ENCODE measurements at regions not wholly inside any gene's neighbourhood (a gene's known extent, or its start where the extent isn't known, plus 50 kb on each side); places are given as distances from the start of the nearest gene placed in this dataset.
"Not testable (repeated sequence)": the region's sequence is repeated elsewhere in the genome, so short reads cannot be mapped to it uniquely, and the experiment has no call there.

DNA sequence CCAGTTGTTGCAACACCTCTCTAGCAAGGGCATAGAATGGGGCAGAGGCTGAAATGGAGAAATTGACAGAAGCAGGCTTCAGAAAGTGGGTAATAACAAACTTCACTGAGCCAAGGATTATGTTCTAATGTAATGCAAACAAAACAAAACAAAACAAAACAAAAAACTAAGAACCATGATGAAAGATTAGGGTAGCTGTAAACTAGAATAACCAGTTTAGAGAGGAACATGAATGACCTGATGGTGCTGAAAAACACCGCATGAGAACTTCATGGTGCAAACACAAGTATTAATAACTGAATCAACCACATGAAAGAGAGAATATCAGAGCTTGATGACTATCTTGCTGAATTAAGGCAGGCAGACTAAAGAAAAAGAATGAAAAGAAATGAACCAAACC, 1707.7 kb downstream of the BRINP3 start:
- TF ChIP-seq, protein P1, sequence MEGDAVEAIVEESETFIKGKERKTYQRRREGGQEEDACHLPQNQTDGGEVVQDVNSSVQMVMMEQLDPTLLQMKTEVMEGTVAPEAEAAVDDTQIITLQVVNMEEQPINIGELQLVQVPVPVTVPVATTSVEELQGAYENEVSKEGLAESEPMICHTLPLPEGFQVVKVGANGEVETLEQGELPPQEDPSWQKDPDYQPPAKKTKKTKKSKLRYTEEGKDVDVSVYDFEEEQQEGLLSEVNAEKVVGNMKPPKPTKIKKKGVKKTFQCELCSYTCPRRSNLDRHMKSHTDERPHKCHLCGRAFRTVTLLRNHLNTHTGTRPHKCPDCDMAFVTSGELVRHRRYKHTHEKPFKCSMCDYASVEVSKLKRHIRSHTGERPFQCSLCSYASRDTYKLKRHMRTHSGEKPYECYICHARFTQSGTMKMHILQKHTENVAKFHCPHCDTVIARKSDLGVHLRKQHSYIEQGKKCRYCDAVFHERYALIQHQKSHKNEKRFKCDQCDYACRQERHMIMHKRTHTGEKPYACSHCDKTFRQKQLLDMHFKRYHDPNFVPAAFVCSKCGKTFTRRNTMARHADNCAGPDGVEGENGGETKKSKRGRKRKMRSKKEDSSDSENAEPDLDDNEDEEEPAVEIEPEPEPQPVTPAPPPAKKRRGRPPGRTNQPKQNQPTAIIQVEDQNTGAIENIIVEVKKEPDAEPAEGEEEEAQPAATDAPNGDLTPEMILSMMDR (IDR thresholded peaks at IDR 0.05; ENCODE audit: extremely low read depth, missing control alignments), result no peak
- no peak for DNase-seq (ENCODE audit: low spot score)

DNA sequence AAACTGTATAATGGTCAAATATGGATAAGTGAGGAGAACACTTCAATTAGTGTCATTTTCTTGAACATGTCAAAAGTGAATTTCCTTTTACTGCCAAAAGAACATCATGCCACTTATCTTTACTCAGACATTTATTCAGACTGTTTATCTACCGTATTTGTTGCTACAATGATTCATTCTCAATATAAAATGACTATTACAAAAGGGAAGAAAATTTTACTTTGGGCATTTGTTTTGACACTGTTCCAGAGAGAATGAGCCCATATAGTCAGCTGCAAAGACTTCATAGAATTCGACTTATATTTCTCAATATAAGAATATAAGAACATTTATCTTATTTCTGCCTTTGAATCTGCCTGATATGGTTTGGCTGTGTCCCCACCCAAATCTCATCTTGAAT, 1699.1 kb downstream of the BRINP3 start:
- no peak for DNase-seq (ENCODE audit: low spot score)

DNA sequence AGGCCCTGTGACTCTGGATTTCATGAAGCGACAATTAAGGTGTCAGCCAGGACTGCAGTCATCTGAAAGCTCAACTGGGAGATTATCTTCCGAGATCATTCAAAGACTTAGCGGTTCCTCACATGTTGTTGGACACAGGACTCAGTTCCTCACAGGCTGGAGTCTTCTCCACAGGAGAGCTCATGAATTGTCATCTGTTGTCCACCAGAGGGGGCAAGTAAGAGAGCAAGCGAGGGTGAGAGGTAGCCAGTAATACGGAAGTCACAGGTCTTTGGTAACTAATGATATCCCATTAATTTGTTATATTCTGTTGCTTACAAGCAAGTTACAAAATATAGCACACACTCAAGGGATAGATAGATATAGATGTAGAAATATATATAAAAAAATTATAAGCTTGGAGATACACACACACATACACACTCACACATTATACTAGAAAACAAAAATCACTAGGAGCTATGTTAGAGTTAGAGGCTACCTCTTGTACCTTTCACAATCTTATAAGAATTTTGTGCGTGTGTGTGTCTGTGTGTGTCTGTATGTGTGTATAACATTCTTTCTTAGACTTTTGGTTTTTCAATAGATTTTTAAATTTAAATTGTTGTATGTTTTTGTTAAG, 1695.3 kb downstream of the BRINP3 start:
- peak; percentile 38 for DNase-seq (ENCODE audit: low spot score)
- TF ChIP-seq, protein P1 (IDR thresholded peaks at IDR 0.05; ENCODE audit: extremely low read depth, missing control alignments), result peak; percentile 58

More for the DNA sequence above, 1699.1 kb downstream of the BRINP3 start:
- TF ChIP-seq, protein P1 (IDR thresholded peaks at IDR 0.05; ENCODE audit: extremely low read depth, missing control alignments), result no peak

DNA sequence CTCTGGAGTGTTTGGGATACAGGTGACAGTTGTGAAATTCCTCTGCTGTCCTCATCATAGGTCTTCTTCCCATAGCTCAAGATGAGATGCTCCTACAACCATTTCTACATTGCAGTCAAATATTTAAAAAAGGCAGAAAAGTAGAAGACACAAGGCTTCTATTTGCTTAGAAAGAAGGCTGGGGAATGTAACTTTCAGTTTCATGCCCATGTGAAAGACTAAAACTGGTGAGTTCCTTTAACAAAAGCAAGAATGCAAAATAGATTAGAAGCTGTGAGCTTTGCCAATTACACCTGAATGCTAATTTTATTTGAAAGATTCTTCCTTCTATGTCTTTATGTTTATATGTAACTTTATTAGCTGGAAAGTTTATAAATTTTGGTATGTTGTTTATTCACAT, 1682.7 kb downstream of the BRINP3 start:
- DNase-seq (ENCODE audit: low spot score), result no peak
- TF ChIP-seq, protein P1 (IDR thresholded peaks at IDR 0.05; ENCODE audit: extremely low read depth, missing control alignments), result no peak

DNA sequence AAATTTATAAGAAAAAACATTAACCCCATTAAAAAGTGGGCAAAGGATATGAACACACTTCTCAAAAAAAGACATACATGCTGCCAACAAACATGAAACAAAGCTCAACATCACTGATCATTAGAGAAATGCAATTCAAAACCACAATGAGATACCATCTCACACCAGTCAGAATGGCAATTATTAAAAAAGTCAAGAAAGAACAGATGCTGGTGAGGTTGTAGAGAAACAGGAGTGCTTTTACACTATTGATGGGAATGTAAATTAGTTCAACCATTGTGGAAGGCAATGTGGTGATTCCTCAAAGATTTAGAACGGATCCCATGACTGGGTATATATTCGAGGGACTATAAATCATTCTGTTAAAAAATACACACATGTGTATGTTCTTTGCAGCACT, 1665.5 kb downstream of the BRINP3 start:
- not testable (repeated sequence) for DNase-seq (ENCODE audit: low spot score)

DNA sequence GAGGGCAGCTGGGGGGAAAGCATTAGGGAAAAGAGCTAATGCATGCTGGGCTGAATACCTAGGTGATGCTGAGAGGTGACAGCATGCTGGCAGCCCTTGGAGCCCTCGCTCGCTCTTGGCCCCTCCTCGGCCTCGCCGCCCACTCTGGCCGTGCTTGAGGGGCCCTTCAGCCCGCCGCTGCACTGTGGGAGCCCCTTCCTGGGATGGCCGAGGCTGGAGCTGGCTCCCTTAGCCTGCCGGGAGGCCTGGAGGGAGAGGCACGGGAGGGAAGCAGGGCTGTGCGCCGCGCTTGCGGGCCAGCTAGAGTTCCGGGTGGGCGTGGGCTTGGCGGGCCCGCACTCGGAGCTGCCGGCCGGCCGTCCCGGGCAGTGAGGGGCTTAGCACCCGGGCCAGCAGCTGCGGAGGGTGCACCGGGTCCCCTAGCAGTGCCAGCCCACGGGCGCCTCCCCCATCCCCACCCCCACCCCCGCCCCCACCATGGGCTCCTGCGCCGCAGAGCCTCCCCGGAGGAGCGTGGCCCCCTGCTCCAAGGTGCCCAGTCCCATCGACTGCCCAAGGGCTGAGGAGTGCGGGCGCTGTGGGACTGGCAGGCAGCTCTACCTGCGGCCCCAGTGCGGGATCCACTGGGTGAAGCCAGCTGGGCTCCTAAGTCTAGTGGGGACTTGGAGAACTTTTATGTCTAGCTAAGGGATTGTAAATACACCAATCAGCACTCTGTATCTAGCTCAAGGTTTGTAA, 1664.7 kb downstream of the BRINP3 start:
- not testable (repeated sequence) for DNase-seq (ENCODE audit: low spot score)

DNA sequence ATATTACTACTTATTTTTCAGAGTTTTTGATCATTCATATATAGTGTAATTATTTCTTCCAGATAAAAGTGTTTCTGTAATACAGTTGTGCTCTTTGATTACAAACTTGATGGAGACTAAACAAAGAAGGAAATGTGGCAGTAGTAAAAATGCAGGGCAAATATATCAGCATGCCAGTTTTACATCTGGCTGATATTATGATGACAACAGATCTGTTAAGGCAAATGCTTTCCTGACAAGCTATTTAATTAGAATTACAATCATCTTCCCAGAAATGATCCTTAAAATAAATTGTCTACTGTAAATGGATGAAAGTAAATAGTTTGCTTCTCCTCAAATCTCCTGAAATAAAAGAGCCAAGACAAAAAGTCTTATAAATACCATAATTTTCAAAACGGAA, 1659.8 kb downstream of the BRINP3 start:
- no peak for DNase-seq (ENCODE audit: low spot score)
- TF ChIP-seq, protein P1 (IDR thresholded peaks at IDR 0.05; ENCODE audit: extremely low read depth, missing control alignments), result no peak

DNA sequence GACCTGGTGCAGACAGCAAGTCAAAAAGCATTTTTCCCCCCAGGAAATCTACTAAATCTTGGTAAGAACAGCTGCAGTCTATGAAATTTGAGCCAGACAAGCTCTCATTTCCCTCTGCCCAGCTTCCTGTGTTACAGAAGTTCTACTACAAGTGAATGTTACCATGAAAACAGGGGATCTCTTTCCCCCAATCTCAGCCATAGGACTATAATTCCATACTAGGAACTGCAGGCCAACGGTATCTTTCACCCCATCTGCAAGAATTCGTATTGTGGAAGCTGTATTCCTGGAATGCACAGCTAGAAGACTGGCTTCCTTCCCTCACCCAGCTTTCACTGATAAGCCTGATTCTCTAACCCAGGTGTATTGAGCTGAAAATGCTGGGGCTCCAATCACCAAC, 1655.4 kb downstream of the BRINP3 start:
- DNase-seq (ENCODE audit: low spot score), result no peak
- TF ChIP-seq, protein P1 (IDR thresholded peaks at IDR 0.05; ENCODE audit: extremely low read depth, missing control alignments), result no peak
